ENCODE measurements at regions not wholly inside any gene's neighbourhood (a gene's known extent, or its start where the extent isn't known, plus 50 kb on each side); places are given as distances from the start of the nearest gene placed in this dataset.

DNA sequence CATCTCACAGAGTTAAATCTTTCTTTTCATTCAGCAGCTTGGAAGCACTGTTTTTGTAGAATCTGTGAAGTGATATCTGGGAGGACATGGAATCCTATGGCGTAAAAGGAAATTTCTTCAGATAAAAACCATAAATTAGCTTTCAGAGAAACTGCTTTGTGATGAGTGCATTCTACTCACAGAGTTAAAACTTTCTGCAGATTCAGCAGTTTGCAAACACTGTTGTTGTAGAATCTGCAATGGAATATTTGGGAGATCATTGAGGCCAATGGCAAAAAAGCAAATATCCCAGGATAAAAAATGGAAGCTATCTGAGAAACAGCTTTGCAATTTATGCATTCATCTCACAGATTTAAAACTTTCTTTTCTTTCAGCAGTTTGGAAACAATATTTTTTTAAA lies 180.6 kb downstream of the OR4A47 start:
- TF ChIP-seq POLR2A (IDR thresholded peaks at IDR 0.05): no peak
- no peak for TF ChIP-seq POLR2AphosphoS5 (IDR thresholded peaks at IDR 0.05)
- TF ChIP-seq, protein P1, sequence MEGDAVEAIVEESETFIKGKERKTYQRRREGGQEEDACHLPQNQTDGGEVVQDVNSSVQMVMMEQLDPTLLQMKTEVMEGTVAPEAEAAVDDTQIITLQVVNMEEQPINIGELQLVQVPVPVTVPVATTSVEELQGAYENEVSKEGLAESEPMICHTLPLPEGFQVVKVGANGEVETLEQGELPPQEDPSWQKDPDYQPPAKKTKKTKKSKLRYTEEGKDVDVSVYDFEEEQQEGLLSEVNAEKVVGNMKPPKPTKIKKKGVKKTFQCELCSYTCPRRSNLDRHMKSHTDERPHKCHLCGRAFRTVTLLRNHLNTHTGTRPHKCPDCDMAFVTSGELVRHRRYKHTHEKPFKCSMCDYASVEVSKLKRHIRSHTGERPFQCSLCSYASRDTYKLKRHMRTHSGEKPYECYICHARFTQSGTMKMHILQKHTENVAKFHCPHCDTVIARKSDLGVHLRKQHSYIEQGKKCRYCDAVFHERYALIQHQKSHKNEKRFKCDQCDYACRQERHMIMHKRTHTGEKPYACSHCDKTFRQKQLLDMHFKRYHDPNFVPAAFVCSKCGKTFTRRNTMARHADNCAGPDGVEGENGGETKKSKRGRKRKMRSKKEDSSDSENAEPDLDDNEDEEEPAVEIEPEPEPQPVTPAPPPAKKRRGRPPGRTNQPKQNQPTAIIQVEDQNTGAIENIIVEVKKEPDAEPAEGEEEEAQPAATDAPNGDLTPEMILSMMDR (IDR thresholded peaks at IDR 0.05): no peak
- no peak for TF ChIP-seq EP300 (IDR thresholded peaks at IDR 0.05)

Measured in suprapubic skin (tissue), 4 donors.